Neural cell (in vitro differentiated cells): ENCODE measurements at regions not wholly inside any gene's neighbourhood (a gene's known extent, or its start where the extent isn't known, plus 50 kb on each side); places are given as distances from the start of the nearest gene placed in this dataset.

ENCODE experiments used
- CTCF ChIP-seq: fragments of 450-650 bp; IDR thresholded peaks from 2 replicates; pipeline ENCODE4 v1.5.1; 2014; ENCODE audit warnings: antibody characterized with exemption, mild to moderate bottlenecking, moderate library complexity; ENCODE audit not compliant: poor library complexity, severe bottlenecking
- EP300 ChIP-seq: fragments of 450-650 bp; conservative IDR thresholded peaks from 2 replicates; pipeline ENCODE4 v1.6.1; 2014; ENCODE audit warnings: antibody characterized with exemption, mild to moderate bottlenecking, moderate library complexity; ENCODE audit not compliant: poor library complexity, severe bottlenecking
- POLR2AphosphoS5 ChIP-seq: IDR thresholded peaks from 2 replicates; pipeline ENCODE4 v1.6.1; 2012
- RAD21 ChIP-seq: fragments of 450-650 bp; conservative IDR thresholded peaks from 2 replicates; pipeline ENCODE4 v1.6.1; 2014; ENCODE audit warnings: antibody characterized with exemption, mild to moderate bottlenecking, moderate library complexity
- TF ChIP-seq, protein P1 (sequence below): IDR thresholded peaks from 2 replicates; pipeline ENCODE4 v1.6.1; 2012; ENCODE audit warnings: borderline replicate concordance

- TF ChIP-seq CTCF (no peak), POLR2AphosphoS5 (no peak), EP300 (no peak), RAD21 (no peak)
- TF ChIP-seq, protein P1, sequence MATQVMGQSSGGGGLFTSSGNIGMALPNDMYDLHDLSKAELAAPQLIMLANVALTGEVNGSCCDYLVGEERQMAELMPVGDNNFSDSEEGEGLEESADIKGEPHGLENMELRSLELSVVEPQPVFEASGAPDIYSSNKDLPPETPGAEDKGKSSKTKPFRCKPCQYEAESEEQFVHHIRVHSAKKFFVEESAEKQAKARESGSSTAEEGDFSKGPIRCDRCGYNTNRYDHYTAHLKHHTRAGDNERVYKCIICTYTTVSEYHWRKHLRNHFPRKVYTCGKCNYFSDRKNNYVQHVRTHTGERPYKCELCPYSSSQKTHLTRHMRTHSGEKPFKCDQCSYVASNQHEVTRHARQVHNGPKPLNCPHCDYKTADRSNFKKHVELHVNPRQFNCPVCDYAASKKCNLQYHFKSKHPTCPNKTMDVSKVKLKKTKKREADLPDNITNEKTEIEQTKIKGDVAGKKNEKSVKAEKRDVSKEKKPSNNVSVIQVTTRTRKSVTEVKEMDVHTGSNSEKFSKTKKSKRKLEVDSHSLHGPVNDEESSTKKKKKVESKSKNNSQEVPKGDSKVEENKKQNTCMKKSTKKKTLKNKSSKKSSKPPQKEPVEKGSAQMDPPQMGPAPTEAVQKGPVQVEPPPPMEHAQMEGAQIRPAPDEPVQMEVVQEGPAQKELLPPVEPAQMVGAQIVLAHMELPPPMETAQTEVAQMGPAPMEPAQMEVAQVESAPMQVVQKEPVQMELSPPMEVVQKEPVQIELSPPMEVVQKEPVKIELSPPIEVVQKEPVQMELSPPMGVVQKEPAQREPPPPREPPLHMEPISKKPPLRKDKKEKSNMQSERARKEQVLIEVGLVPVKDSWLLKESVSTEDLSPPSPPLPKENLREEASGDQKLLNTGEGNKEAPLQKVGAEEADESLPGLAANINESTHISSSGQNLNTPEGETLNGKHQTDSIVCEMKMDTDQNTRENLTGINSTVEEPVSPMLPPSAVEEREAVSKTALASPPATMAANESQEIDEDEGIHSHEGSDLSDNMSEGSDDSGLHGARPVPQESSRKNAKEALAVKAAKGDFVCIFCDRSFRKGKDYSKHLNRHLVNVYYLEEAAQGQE, result no peak
Measured at GRCh38 chr5:10839118-10839517, 78.1 kb upstream of the DAP start.
